ENCODE measurements at regions not wholly inside any gene's neighbourhood (a gene's known extent, or its start where the extent isn't known, plus 50 kb on each side); places are given as distances from the start of the nearest gene placed in this dataset.

- DNase-seq: no peak
Observed at GRCh38 chr1:182735343-182735742, 51.0 kb upstream of the RGS8 start.

DNA sequence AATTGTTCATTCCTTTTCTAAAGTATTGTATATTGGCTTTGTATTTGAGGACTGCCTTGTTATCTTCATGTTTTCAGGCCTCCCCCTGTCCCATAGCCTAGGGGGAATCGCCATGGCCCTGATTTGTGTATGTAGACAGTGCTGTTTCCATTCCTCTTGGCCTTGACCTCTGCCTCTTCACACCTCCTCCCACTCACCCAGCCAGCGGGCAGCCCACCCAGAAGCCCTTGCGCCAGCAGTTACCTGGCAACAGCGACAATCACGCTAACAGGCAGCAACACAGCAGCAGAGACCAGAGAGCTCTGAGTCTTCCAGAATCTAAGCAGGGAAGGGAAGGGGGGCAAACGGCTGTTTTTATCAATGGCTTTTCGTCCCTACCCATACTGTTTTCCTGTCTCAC is 50.0 kb upstream of the NPL start:
- peak; percentile 17 for DNase-seq
